ENCODE measurements at regions not wholly inside any gene's neighbourhood (a gene's known extent, or its start where the extent isn't known, plus 50 kb on each side); places are given as distances from the start of the nearest gene placed in this dataset.

GRCh38 chr6:11926594-11927407 is 85.3 kb upstream of the HIVEP1 start:
- intact Hi-C loops (cut with micrococcal nuclease): no loop called here

- intact Hi-C loops (cut with micrococcal nuclease): no loop called here
Measured at GRCh38 chr6:11925805-11926204, 86.3 kb upstream of the HIVEP1 start.

- intact Hi-C loops (cut with micrococcal nuclease): no loop called here
Measured at GRCh38 chr6:11923621-11924020, 88.5 kb upstream of the HIVEP1 start.

- intact Hi-C loops (cut with micrococcal nuclease): no loop called here
Measured at GRCh38 chr6:11922901-11923300, 89.2 kb upstream of the HIVEP1 start.

- intact Hi-C loops (cut with micrococcal nuclease): no loop called here
Measured at GRCh38 chr6:11921751-11922150, 90.4 kb upstream of the HIVEP1 start.

- intact Hi-C loops (cut with micrococcal nuclease): no loop called here
Measured at GRCh38 chr6:11921017-11921438, 91.1 kb upstream of the HIVEP1 start.

- intact Hi-C loops (cut with micrococcal nuclease): no loop called here
Measured at GRCh38 chr6:11920566-11920965, 91.5 kb upstream of the HIVEP1 start.

GRCh38 chr6:11919771-11920440 is 92.2 kb upstream of the HIVEP1 start:
- intact Hi-C loops (cut with micrococcal nuclease): no loop called here

GRCh38 chr6:11918739-11919605 is 93.1 kb upstream of the HIVEP1 start:
- intact Hi-C loops (cut with micrococcal nuclease): no loop called here

GRCh38 chr6:11917951-11918738 is 94.0 kb upstream of the HIVEP1 start:
- intact Hi-C loops (cut with micrococcal nuclease): no loop called here

GRCh38 chr6:11912420-11912819 is 99.7 kb upstream of the HIVEP1 start:
- intact Hi-C loops (cut with micrococcal nuclease): loop anchor here (1.0 kb wide), 1 partner anchor 257 kb away; no protein-coding TSS in a partner anchor

GRCh38 chr6:11911538-11911937 is 100.6 kb upstream of the HIVEP1 start:
- intact Hi-C loops (cut with micrococcal nuclease): no loop called here

- intact Hi-C loops (cut with micrococcal nuclease): no loop called here
Measured at GRCh38 chr6:11909696-11910132, 102.4 kb upstream of the HIVEP1 start.

- intact Hi-C loops (cut with micrococcal nuclease): no loop called here
Measured at GRCh38 chr6:11908436-11909105, 103.5 kb upstream of the HIVEP1 start.

GRCh38 chr6:11903645-11904044 is 108.5 kb upstream of the HIVEP1 start:
- intact Hi-C loops (cut with micrococcal nuclease): loop anchor here (5.0 kb wide), 2 partner anchors 191 to 389 kb away; partner anchors contain the start of gene EDN1

- intact Hi-C loops (cut with micrococcal nuclease): loop anchor here (5.0 kb wide), 2 partner anchors 190 to 390 kb away; partner anchors contain the start of gene EDN1
Measured at GRCh38 chr6:11902527-11902926, 109.6 kb upstream of the HIVEP1 start.

GRCh38 chr6:11900662-11901598 is 111.2 kb upstream of the HIVEP1 start:
- intact Hi-C loops (cut with micrococcal nuclease): loop anchor here (5.0 kb wide), 2 partner anchors 189 to 391 kb away; partner anchors contain the start of gene EDN1

GRCh38 chr6:11899645-11900044 is 112.5 kb upstream of the HIVEP1 start:
- intact Hi-C loops (cut with micrococcal nuclease): loop anchor here (5.0 kb wide), 2 partner anchors 187 to 393 kb away; partner anchors contain the start of gene EDN1

GRCh38 chr6:11894212-11894611 is 115.6 kb upstream of the ADTRP start:
- intact Hi-C loops (cut with micrococcal nuclease): no loop called here

Measured in T-helper 1 cell treated with Interleukin-12 subunit alpha and Interleukin-12 subunit beta and Interleukin-4 antibody, amounts not matched to agents 30 ng/mL and 1 ng/mL, for 36 hours (primary cell).